ENCODE measurements at regions not wholly inside any gene's neighbourhood (a gene's known extent, or its start where the extent isn't known, plus 50 kb on each side); places are given as distances from the start of the nearest gene placed in this dataset.

DNA sequence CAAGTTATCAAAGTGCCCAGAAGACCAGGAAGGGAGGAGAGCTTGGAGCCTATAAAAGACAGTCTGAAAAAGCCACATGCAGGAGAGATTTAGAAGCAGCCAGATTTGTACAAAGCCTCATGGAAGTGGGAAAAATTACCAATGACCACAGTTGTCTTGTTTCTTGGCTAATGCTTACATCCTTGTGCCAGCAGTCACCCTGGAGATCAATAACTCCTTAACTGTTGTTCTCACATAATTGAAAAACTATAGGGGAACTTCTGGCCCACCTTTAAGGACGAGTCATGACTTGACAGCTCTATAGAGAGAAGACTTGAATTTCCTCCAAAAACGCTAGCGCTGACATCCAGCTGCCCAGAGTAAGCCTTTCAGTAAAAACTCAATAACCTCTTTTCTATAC lies 313.1 kb downstream of the GALC start:
- Histone ChIP-seq H3K36me3 (ENCODE audit: insufficient read depth) (no peaks in the 10 kb centered on the region), H3K4me3 (ENCODE audit: low read depth, low read length) (no peak overlapping the region), H3K27ac (ENCODE audit: low read depth) (no peak overlapping the region), H3K4me1 (ENCODE audit: insufficient read depth) (no peaks in the 10 kb centered on the region)
- peak; percentile 54 for DNase-seq (ENCODE audit: extremely low spot score)
- 54% methylated on average over 3 of the region's 3 CpGs for WGBS

DNA sequence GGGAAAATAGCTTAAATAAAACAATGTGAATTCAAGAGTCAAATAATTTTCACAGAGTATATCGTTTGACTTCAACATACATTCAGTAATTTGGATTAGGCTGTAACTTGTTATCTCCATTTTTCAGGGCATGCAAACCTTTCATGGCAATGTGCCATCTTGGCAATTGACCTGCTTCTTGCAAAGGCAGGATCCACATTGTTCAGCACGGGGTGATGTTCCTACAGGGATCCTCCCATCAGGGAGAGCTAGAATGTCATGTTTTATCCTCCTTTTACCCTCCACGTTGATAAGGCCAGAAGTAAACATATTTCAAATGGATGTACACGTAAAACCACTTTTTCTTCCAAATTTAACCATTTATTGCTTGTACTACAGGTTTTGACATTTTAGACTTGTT lies 314.4 kb downstream of the GALC start:
- 41% methylated on average over 4 of the region's 4 CpGs for WGBS
- no peak overlapping the region for H3K27ac ChIP-seq (ENCODE audit: low read depth)
- DNase-seq (ENCODE audit: extremely low spot score), result no peak

DNA sequence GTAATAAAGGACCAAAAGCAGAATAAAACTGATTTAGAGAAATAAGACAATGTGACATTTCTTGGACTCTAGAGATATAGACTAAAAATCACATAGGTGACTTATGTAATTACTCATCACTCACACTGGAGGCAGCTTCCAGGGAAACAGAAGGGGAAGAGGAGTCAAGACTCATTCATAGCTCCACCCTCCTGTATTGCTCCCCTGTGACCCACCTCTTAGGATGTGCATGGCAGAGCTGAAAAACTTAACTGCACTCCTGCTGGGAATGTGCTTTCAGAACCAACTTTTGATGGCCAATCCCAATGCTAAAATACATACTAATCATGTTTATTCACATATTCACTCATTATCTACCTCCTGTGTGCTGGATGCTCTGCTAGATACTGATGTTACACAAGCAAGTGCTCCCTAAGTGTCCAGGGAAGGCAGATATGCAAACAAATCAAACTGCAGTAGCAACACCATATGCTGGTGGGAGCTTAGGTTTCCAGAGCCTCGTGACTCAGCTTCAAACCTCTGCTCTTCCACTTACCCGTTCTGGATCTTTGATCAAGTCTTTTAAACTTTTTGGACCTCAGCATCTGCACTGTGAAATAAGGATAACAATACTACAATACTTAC lies 316.1 kb downstream of the GALC start:
- Histone ChIP-seq H3K27ac (ENCODE audit: low read depth) (no peak overlapping the region), H3K4me3 (ENCODE audit: low read depth, low read length) (no peak overlapping the region), H3K36me3 (ENCODE audit: insufficient read depth) (no peaks in the 10 kb centered on the region), H3K4me1 (ENCODE audit: insufficient read depth) (no peaks in the 10 kb centered on the region)
- WGBS, result 70% methylated on average over 2 of the region's 2 CpGs
- DNase-seq (ENCODE audit: extremely low spot score), result no peak

More for the DNA sequence above, 314.4 kb downstream of the GALC start:
- Histone ChIP-seq H3K4me3 (ENCODE audit: low read depth, low read length) (no peak overlapping the region), H3K36me3 (ENCODE audit: insufficient read depth) (no peaks in the 10 kb centered on the region), H3K4me1 (ENCODE audit: insufficient read depth) (no peaks in the 10 kb centered on the region)

DNA sequence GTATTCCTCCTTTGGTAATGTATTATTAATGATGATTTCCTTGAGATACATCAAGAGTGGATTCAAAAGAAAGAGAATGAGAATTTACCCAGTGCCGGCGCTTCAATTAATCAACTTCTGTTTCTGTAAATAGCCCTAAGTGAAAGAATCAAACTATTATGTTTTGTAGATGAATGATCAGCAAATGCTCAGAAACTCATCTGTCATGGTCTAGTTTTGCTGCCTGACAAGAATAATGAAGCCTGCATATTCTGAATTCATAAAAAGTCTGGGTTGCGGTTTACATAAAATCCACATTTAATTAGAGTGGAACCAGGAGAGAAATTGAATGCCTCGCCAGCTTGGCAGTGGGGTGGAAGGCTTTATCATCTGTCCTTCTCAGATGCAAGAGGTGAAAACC lies 325.3 kb downstream of the GALC start:
- no peak overlapping the region for H3K27ac ChIP-seq (ENCODE audit: low read depth)
- no peak overlapping the region for H3K4me3 ChIP-seq (ENCODE audit: low read depth, low read length)
- no peak for DNase-seq (ENCODE audit: extremely low spot score)
- no peaks in the 10 kb centered on the region for H3K36me3 ChIP-seq (ENCODE audit: insufficient read depth)
- no peaks in the 10 kb centered on the region for H3K4me1 ChIP-seq (ENCODE audit: insufficient read depth)
- WGBS, result 91% methylated on average over 4 of the region's 4 CpGs

DNA sequence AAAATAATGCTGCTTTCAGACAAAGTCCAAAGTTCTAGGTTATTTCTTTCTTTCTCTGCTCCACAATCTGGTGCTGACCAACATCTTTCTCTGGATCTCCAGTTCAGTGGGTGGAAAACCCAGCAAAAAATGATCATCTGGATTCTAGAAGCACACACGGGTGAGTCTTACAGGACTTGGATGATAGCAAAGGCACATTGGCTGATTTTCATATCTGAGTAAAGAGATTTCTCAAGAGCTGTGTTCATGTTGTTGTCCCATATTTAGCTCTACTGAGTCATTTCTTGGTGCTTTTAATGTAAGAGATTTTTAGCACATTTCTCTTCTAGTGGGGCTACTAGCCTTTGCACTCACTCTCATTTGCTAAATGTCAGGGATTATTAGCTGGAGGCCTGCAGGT lies 336.7 kb downstream of the GALC start:
- WGBS, result 61% methylated on average over 1 of the region's 1 CpG
- no peak overlapping the region for H3K27ac ChIP-seq (ENCODE audit: low read depth)
- H3K4me1 ChIP-seq (ENCODE audit: insufficient read depth), result no peaks in the 10 kb centered on the region
- no peak overlapping the region for H3K4me3 ChIP-seq (ENCODE audit: low read depth, low read length)
- no peak for DNase-seq (ENCODE audit: extremely low spot score)
- H3K36me3 ChIP-seq (ENCODE audit: insufficient read depth), result no peaks in the 10 kb centered on the region

DNA sequence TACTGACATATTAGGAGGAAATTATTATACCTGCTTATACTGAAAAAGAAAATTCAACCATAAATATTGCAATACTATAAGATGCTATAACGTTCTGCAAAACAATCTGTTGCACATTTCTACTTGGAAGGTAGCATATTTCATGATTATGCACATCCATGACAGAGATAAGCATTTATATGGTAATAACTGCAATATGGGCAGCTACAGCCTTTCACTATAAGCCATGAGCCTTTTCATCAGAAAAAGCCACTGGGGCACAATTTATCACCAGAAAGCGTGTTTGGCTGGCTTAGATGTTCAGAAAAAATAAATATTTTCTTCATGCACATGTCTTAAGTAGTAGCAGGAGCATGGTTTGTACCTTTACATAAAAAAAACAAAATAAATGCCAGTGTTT lies 340.7 kb downstream of the GALC start:
- Histone ChIP-seq H3K4me3 (ENCODE audit: low read depth, low read length) (no peak overlapping the region), H3K36me3 (ENCODE audit: insufficient read depth) (no peaks in the 10 kb centered on the region), H3K4me1 (ENCODE audit: insufficient read depth) (no peaks in the 10 kb centered on the region), H3K27ac (ENCODE audit: low read depth) (no peak overlapping the region)
- 68% methylated on average over 2 of the region's 2 CpGs for WGBS
- DNase-seq (ENCODE audit: extremely low spot score), result no peak

DNA sequence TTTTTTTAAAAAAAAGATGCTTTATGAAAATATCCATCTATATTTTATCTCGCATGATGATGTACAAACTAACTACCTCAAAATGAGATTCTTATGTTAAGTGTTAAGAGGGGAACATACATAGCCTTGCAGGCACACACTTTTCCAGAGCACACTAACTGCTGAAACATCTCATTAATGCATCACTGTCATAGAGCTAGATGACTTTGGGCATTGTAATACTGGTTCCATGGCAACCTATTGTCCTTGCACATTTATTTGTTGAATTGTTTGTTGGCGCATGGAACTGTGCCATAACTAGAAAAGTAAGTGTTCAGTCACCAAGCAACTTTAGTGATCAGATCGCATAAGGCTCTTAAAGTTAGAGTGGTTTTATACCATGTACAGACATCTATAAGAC lies 348.3 kb downstream of the GALC start:
- no peak for DNase-seq (ENCODE audit: extremely low spot score)
- Histone ChIP-seq H3K36me3 (ENCODE audit: insufficient read depth) (no peaks in the 10 kb centered on the region), H3K4me1 (ENCODE audit: insufficient read depth) (no peaks in the 10 kb centered on the region), H3K27ac (ENCODE audit: low read depth) (no peak overlapping the region), H3K4me3 (ENCODE audit: low read depth, low read length) (no peak overlapping the region)
- 95% methylated on average over 3 of the region's 3 CpGs for WGBS

DNA sequence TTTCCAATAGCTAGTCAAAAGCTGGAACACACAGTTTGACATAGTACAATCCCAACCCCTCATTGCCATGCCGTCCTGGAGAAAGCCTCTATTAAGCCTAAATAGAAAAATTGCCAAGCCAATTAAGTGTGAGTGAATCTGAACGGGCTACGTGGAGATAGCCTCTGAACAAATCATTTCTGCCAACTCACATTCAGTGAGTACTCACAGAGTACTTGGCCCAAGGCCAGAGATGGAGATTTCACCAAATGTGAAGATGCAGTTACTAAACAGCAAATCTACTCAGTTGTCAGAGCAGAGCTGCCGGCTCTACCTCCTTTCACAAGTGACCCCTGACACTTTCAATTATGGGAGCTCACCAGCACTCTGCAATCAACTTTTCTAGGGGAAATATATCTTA lies 350.0 kb downstream of the GALC start:
- no peak overlapping the region for H3K27ac ChIP-seq (ENCODE audit: low read depth)
- no peaks in the 10 kb centered on the region for H3K36me3 ChIP-seq (ENCODE audit: insufficient read depth)
- no peaks in the 10 kb centered on the region for H3K4me1 ChIP-seq (ENCODE audit: insufficient read depth)
- WGBS, result 21% methylated on average over 4 of the region's 4 CpGs
- DNase-seq (ENCODE audit: extremely low spot score), result no peak
- no peak overlapping the region for H3K4me3 ChIP-seq (ENCODE audit: low read depth, low read length)

DNA sequence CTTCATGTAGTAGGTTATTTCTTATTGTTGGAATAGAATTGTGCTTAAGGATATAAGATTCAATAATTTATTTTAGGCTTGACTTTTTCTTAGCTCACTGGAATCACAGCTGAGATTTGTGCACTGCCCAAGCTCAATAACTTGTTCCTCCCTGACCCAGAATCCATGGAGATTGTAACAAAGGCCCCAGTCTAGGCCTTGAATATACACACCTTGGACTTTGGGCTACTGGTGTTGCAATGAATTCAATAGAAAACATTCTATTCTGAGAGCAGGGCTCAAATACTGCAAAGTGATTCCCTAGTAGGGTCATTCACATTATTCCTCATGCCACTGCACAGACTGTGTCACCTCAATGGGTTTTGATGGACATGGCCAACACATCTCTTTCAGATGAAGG lies 352.4 kb downstream of the GALC start:
- no peaks in the 10 kb centered on the region for H3K4me1 ChIP-seq (ENCODE audit: insufficient read depth)
- DNase-seq (ENCODE audit: extremely low spot score), result no peak
- no peak overlapping the region for H3K27ac ChIP-seq (ENCODE audit: low read depth)
- H3K36me3 ChIP-seq (ENCODE audit: insufficient read depth), result no peaks in the 10 kb centered on the region
- H3K4me3 ChIP-seq (ENCODE audit: low read depth, low read length), result no peak overlapping the region

DNA sequence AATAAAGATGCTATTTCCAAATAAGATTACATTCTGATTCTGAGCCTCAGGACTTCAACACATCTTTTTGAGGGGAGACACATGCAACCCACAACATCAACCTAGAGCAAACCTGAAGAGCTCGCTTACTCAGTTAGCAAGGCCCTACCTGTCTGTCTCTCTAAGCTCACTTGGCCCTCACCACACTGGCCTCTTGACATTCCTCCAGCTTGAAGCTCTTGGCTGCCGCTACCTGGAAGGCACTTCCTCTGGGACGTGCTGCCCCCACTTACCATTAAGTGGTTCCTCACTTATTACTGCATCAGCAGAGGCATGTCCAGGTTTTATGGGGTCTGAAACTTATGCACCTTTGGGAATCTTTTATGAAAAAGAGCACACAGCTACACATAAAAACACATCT lies 354.8 kb downstream of the GALC start:
- DNase-seq (ENCODE audit: extremely low spot score), result no peak
- Histone ChIP-seq H3K4me3 (ENCODE audit: low read depth, low read length) (no peak overlapping the region), H3K4me1 (ENCODE audit: insufficient read depth) (no peaks in the 10 kb centered on the region), H3K27ac (ENCODE audit: low read depth) (no peak overlapping the region), H3K36me3 (ENCODE audit: insufficient read depth) (no peaks in the 10 kb centered on the region)
- 94% methylated on average over 3 of the region's 3 CpGs for WGBS

DNA sequence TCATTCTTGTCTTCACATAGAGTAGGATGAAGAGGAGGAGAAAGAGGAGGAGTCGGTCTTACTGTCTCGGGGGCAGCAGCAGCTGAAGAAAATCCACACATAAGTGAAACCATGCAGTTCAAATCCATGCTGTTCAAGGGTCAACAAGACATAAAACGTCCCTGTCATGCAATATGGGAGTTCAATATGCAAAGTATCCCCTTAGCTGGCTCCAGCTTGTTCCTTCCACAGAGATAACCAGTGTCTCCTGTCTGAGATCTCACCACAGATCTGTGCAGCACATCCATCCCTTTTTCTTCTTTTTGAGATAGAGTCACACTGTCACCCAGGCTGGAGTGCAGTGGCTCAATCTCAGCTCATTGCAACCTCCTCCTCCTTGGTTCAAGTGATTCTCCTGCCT lies 357.5 kb downstream of the GALC start:
- WGBS, result 70% methylated on average over 3 of the region's 3 CpGs
- Histone ChIP-seq H3K27ac (ENCODE audit: low read depth) (no peak overlapping the region), H3K4me1 (ENCODE audit: insufficient read depth) (no peaks in the 10 kb centered on the region), H3K36me3 (ENCODE audit: insufficient read depth) (no peaks in the 10 kb centered on the region), H3K4me3 (ENCODE audit: low read depth, low read length) (no peak overlapping the region)
- no peak for DNase-seq (ENCODE audit: extremely low spot score)

DNA sequence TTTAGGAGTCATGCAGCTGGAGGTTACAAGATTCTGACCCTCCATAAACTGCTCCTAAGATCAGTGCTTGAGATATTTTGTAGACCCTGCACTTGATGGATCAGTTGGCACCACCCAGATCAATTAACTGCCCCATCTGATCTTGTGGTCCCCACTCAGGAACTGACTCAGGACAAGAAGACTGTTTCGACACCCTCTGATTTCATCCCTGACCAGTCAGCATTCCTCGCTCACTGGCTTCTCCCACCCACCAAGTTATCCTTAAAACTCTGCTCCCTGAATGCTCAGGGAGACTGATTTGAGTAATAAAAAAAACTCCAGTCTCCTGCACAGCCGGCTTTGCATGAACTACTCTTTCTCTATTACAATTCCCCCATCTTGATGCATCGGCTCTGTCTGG lies 360.2 kb downstream of the GALC start:
- WGBS, result 93% methylated on average over 4 of the region's 4 CpGs
- no peak for DNase-seq (ENCODE audit: extremely low spot score)
- H3K4me3 ChIP-seq (ENCODE audit: low read depth, low read length), result no peak overlapping the region
- H3K27ac ChIP-seq (ENCODE audit: low read depth), result no peak overlapping the region
- no peaks in the 10 kb centered on the region for H3K36me3 ChIP-seq (ENCODE audit: insufficient read depth)
- no peaks in the 10 kb centered on the region for H3K4me1 ChIP-seq (ENCODE audit: insufficient read depth)

DNA sequence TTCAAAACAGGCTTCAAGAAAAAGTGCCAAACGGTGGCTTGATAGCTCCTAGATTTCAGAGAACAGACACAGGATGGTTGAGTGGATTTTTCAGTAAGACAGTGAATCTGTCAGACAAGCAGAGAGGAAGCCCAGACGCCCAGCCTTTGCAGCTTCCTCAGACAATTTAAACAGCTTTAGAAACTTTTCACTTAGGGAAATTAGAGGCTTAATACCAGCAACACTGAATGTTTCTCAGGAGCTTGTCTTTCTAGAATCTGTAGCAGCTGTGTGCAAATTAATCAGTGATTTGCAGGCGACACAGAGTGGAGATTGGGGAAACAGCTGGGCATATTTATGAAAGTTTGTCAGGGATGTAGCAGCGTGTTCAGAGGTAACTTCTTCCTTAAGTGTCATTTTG lies 362.1 kb downstream of the GALC start:
- DNase-seq (ENCODE audit: extremely low spot score), result no peak
- H3K36me3 ChIP-seq (ENCODE audit: insufficient read depth), result no peaks in the 10 kb centered on the region
- H3K4me1 ChIP-seq (ENCODE audit: insufficient read depth), result no peaks in the 10 kb centered on the region
- 45% methylated on average over 4 of the region's 4 CpGs for WGBS
- no peak overlapping the region for H3K27ac ChIP-seq (ENCODE audit: low read depth)
- no peak overlapping the region for H3K4me3 ChIP-seq (ENCODE audit: low read depth, low read length)

DNA sequence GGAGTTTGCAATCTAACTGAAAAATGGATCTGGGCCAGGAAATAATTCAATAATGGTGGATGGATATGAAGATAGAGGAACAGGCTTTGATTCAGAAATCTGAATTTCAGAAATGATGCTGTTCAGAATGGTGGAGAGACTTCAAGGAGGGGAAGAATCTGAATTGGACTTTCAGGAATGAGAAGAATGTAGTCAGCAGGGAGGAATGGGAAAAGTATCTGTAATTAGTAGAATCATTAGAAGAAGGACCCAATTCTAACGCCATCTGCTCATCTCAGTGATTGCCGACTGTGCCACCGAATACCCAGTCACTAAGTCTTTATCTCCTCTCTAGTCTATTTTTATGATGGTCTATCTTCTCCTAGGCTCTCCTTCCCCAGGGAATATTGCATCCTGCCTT lies 363.2 kb downstream of the GALC start:
- WGBS, result 80% methylated on average over 3 of the region's 3 CpGs
- DNase-seq (ENCODE audit: extremely low spot score), result no peak
- H3K36me3 ChIP-seq (ENCODE audit: insufficient read depth), result no peaks in the 10 kb centered on the region
- H3K27ac ChIP-seq (ENCODE audit: low read depth), result no peak overlapping the region
- no peaks in the 10 kb centered on the region for H3K4me1 ChIP-seq (ENCODE audit: insufficient read depth)
- H3K4me3 ChIP-seq (ENCODE audit: low read depth, low read length), result no peak overlapping the region

DNA sequence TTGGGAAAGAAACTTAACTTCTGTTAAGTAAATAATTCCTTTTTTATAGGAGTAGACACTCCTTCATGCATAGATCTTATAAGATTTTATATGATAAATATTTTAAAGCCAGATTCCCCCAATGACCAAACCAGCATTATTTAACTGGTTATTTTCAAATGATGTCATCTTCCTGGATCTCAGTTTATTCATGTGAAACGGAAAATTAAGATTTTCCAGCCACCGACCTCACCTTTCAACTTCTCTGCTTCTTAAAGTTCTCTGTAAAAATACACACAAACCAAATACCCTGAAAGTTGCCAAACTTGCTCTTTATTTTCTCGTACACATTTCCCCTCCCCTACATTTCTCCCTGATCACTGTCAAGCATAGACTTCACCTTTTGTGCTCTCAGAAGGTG lies 364.2 kb downstream of the GALC start:
- no peak for DNase-seq (ENCODE audit: extremely low spot score)
- Histone ChIP-seq H3K4me3 (ENCODE audit: low read depth, low read length) (no peak overlapping the region), H3K36me3 (ENCODE audit: insufficient read depth) (no peaks in the 10 kb centered on the region), H3K27ac (ENCODE audit: low read depth) (no peak overlapping the region), H3K4me1 (ENCODE audit: insufficient read depth) (no peaks in the 10 kb centered on the region)
- 63% methylated on average over 3 of the region's 3 CpGs for WGBS

Data from urinary bladder (tissue), 3 donors.